CD4-positive, alpha-beta T cell treated with Interferon alpha-2 for 1 hour (primary cell): ENCODE measurements at regions not wholly inside any gene's neighbourhood (a gene's known extent, or its start where the extent isn't known, plus 50 kb on each side); places are given as distances from the start of the nearest gene placed in this dataset.

ENCODE experiments used
- DNase-seq, 2 donors: peaks; one replicate each; pipeline ENCODE4 v3.0.0-alpha.2; 2020 to 2022

DNA sequence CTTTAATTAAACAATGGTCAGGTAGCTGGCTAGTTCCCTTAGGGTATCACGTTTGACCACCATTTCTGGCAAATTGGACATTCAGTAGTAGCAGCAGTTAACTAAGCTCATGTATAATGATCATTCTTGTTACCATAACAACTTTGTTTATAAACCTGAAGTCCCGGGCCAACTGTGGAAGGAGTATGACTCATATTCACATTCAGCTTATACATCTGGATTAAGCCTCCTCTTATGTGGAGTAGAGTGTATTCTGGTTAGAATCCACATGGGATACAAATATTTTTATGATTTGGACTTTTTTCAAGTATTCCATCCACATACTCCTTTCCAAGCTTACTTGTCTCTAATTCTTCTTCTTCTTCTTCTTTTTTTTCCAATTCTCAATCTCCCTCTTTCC is 70.3 kb upstream of the ZSWIM2 start:
- no peak for DNase-seq

DNA sequence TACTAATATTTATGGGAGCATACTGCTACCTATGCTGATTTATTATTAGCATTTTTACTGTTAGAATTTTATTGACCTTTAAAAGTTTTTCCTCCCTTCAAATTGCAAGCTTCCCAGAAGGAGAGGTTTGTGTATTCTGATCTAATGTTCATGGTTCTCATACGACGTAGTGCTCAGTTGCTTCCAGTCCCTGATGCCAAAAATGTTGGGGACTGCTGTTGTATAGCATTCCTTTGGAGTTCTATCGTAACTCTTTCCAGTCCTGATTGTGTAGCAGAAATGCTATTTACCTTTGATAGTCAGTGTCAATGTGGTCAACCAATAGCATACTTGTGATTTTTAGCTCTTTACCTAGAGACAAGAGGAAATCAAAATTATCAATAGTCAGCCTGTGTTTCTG is 69.5 kb upstream of the ZSWIM2 start:
- DNase-seq, result no peak

DNA sequence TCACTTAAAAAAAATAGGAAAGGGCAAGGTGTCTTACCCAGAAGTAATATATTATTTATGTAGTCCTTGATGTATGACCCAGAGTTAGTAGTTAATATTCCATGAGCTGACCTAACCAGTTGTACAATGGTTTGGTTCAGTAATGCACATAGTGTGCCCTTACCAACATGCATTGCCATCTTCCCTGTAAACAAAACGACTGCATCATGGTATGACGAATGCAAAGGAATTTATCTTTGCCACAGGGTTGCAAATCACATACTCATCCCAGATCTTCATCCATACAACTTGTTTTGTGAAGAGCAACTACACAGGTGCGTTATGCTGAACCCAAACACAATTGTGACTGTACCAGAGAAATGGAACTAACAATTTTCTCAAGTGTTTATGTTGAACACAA is 68.9 kb upstream of the ZSWIM2 start:
- DNase-seq, result no peak

DNA sequence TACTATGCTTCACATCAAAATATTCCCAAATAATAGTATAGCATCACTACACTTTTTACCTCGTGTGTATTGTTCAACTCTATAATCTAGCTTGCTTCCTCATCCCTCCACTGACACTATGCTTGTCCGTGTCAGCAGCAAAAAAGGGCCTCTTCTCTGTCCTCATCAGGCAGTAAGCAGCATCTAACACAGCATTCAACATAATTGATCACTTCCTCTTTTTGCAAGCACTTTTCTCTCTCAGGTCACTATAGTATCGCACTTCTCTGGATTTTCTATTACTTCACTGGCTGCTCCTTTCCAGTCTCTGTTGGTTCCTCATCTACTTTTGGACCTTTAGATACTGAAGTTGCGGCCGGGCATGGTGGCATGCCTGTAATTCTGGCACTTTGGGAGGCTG is 64.9 kb upstream of the ZSWIM2 start:
- no peak for DNase-seq

DNA sequence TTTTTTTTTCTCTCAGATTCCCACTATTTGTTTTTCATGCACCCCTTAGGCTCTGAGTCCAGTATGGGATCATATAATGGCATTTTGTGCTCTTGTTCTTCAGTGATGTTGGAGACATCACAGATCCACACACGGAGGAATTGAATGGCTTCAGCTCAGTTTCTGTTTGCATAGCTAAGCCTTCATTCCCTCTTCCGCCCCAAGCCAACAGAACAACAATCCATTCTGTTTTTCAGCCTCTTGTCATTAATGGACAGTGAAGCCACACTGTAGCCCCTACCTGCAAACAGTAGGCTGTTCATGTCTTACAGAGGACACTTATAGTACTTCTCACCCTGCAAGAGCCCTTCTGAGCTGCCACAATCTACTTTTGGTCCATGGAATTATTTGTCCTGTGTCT is 64.0 kb upstream of the ZSWIM2 start:
- no peak for DNase-seq

DNA sequence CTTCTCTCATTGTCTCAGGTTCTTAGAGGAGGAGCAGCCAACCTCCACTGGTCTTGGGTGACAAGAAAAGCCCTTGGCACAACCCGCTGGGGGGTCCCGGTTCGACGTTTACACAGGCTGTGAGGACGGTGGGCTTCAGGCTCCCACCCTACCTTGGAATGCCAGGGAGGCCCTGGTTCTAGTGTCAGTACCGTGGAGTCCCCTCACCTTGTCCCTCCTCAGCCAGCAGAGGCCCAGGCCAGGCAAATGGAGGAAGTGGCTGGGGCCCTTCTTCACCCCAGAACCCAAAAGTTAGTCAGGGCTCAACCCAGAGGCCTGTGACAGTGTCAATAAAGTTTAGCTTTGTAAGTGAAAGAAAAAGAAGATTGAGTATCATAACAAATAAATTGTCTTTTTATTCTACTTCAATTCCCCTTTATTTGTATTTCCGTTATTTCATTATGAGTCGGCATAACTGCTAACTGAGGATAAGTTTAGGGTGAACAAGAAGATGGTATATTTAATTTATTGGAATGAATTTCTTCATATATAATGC is 62.6 kb upstream of the ZSWIM2 start:
- no peak for DNase-seq

DNA sequence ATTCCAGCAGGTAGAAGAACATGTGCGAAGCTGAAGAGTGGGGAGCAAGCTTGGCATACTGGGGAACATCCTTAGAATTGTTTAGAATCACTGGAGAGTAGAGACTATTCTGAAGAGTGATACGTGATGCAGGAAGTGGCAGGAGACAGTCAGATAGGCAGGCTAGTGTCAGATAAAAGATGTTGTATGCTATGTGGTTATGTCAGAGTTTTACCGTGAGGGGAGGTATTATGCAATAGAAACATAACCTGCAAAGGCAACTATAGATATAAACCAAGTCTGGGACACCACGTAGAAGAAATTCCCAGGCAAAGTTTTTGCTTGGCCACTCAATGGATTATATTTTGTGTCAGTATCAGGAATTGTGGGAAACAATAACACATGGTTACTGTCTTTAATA is 62.0 kb upstream of the ZSWIM2 start:
- DNase-seq, result no peak

DNA sequence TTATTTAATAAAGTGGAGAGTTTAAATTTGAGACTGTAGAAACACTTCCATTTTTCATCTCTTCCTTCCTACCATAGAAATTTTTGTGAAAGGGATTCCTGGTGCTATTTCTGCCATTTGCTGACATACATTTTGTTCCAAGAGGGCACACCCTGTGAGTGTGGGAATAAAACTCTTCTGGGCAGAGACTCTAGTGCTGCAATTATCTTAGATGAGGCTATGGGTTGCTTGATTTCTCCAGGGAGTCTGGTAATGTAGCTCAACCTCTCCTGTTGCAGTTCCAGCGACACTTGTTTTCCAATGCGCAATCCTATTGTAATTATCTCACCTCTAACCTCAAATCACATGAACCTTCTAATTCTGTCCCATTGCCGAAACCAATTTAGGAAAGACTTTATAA is 60.1 kb upstream of the ZSWIM2 start:
- no peak for DNase-seq

DNA sequence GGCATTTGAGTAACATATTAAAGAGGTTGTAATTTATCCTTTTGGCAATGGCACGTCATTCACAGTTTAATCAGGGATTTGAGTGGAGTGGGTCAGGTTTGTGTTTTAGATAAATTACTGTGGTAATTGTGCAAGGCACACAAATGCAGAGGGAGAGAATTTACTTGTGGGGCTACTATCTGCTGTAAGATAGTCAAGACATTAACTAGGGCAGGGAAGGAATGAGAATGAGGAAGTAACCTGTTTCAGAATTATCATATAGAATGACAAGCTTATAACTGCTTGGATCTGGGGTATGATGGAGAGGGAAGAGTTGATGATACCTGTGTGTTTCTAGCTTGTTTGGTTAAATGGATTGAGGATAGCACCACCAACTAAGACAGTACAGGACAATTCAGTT is 58.9 kb upstream of the ZSWIM2 start:
- DNase-seq, result no peak

DNA sequence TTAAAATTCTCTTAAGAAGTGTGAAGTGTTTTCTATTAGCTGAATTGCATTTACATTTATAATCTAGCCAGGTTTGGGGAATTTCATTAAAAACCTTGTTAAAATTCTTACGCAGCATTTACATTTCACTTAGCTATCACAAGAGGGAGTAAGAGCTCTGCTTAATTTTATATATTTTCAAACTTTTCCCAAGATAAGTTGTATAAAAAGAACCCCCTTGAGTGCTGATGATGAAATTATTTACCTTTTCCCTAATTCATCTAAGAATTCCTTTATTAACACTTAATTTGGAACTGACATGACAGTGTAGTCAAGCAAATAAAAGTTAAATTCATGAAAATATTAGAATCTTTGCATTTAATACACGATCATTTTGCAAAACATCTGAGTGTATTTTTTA is 54.2 kb upstream of the ZSWIM2 start:
- no peak for DNase-seq
